GM21576 (cell line): ENCODE measurements at regions not wholly inside any gene's neighbourhood (a gene's known extent, or its start where the extent isn't known, plus 50 kb on each side); places are given as distances from the start of the nearest gene placed in this dataset.

Experiments used
- ATAC-seq: cut with Tn5 transposase; IDR thresholded peaks from one replicate; pipeline ENCODE4 v1.9.1; 2021; ENCODE audit warnings: mild to moderate bottlenecking, moderate library complexity; ENCODE audit not compliant: unreplicated experiment

- no peak for ATAC-seq
Observed at GRCh38 chr3:24595796-24596195, 101.1 kb upstream of the THRB start.

- ATAC-seq, result no peak
Observed at GRCh38 chr3:24596626-24597025, 102.0 kb upstream of the THRB start.

GRCh38 chr3:24598695-24599470 lies 104.2 kb upstream of the THRB start:
- no peak for ATAC-seq

GRCh38 chr3:24601066-24601939 lies 106.7 kb upstream of the THRB start:
- ATAC-seq, result no peak

DNA sequence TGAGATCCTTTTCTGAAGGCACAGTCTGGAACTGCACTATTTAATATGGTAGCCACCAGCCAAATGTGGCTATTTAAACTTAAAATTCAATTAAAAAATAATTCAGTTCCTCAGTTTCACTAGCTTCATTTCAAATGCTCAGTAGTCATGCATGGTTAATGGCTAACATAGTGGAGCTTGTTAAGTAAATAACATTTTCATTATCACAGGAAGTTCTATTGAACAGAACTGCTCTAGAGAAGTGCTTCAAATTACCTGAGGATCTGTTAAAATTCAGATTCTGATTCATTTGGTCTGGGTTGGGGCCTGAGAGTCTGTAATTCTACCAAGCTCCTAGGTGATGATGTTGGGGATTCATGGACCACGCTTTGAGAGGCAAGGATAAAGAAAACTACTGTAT lies 109.6 kb upstream of the THRB start:
- ATAC-seq, result no peak

- ATAC-seq, result no peak
Observed at GRCh38 chr3:24605511-24606028, 110.9 kb upstream of the THRB start.

DNA sequence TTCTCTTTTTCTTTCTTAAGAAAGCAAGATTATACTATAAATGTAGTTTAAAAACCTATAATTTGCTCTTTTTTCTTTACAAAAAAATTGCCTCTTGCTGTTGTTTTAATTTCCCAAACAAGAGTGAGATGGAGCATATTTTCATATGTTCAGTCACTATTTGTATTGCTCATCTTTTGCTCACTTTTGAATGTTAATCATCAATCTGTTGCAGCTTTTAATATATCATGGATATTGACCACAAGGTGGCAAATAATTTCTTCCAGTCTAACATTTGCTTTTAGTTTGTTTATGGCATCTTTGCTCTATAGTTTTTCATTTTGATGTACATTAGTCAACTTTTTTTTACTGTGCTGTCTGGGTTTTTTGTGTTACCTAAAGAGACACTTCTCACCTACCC lies 112.6 kb upstream of the THRB start:
- ATAC-seq, result no peak

DNA sequence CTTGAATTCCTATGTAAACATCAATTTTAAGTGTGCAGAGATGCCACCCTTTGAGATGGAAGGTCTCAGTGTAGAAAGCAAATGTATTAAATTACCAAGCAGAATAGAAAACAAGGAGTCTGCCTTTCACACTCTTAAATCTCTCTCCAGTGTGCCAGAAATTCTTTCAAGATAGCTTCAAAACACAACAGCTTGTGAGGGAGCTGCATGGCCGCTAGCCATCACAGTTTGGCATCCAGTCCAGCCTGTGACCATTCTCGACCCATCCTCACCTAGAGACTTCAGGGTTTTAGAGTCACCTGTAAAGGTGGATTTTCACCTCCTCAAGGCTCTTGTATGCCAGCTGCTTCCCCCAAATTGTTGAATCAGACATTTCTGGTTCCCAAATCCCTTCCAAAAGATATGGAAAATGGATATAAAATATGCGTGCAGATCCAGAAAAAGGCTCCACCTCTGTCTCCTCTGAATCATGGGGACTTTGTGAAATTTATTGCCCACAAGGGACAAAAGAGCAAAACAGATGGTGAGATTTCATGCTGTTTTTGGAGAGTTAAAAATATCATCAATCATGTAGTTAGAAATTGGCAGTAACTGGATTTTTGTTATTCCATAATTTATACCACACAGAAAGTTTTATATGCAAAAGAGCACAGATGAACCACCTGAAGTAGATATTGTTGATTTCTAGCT lies 114.2 kb upstream of the THRB start:
- ATAC-seq, result no peak

GRCh38 chr3:24614359-24614758 lies 119.7 kb upstream of the THRB start:
- ATAC-seq, result no peak

DNA sequence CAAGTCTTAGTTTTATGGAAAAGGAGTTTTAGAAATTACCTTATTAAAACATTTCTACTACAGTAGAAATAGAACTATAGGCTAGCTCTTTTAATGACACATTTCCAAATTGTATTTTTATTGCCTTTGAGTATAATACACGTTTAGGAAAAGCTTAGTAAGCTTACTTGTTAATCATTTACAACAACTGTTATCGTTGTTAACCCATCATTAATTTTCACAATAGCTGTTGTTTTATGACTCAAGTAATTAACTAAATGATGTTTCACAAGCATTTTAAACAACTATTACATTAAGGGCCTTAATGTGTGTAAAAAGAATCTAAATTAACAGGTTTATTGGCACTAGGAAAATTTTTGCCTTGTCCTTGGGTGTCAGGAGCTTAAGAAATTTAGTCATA lies 120.5 kb upstream of the THRB start:
- ATAC-seq, result no peak

DNA sequence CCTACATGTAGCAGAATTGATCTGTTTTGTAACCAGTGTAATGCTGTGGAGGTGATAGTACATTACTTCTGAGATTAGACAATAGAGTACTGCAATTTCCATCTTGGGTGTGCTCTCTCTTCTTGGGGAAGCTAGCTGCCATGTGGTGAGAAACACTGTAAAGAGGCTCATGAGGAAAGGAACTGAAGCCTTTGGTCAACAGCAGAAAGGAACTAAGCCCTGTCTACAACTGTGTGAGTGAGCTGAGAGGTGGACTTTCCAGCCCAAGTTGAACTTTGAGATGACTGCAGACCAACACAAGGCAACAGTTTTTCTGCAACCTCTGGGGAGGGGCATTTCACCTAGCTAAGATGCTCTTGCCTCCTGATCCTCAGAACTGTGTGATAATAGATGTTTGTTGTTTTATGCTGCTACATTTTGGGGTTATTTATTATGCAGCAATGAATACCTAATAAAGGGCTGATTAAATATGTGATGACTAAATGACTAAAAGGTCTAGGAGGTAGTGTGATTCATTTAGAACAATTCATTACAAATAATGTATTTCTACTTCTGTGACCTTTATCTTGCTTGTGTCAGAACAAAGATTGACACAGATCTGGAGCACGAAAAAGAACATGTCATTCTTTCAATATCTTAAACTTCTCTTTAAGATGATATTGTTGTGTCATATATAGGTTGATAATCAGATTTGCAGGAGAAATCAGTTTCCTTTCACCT lies 121.6 kb upstream of the THRB start:
- ATAC-seq, result no peak

DNA sequence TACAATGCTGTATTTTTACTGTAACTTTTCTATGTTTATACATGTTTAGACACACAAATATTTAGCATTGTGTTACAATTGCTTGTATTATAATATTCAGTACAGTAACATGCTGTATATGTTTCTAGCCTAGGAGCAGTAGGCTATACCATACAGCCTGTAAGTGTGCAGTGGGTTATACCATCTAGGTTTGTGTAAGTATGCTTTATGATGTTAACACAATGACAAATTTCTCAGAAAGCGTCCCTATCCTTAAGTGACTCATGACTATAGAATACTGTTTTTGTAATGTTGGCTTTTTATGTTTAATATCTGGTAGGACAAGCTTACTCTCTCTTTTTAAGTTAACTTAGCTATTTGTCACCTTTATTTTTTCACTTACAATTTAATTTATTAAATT lies 127.5 kb upstream of the THRB start:
- no peak for ATAC-seq

DNA sequence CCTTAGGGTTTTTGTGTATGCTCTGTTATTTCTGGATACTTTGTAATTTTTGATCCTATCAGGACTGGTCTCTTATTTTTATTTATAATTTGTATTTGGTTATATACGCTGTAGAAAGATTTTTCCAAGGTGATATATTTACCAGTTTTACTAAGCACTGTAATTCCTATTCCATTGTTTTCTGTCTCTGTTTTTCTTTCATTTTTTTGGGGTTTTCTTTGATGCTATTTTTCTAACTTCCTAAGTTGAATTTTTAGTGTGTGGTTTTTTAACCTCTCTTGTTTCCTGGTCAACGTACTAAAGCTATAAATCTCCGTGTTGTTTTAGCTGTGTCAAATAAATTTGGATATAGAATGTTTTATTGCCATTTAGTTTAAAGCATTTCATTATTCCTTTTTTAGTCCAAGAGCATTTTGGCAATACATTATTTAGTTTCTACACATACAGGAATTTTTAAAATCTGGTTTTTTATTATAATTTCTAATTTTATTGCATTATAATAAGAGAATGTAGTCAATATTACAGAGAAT lies 128.1 kb upstream of the THRB start:
- no peak for ATAC-seq

- no peak for ATAC-seq
Observed at GRCh38 chr3:24623657-24624056, 129.0 kb upstream of the THRB start.

DNA sequence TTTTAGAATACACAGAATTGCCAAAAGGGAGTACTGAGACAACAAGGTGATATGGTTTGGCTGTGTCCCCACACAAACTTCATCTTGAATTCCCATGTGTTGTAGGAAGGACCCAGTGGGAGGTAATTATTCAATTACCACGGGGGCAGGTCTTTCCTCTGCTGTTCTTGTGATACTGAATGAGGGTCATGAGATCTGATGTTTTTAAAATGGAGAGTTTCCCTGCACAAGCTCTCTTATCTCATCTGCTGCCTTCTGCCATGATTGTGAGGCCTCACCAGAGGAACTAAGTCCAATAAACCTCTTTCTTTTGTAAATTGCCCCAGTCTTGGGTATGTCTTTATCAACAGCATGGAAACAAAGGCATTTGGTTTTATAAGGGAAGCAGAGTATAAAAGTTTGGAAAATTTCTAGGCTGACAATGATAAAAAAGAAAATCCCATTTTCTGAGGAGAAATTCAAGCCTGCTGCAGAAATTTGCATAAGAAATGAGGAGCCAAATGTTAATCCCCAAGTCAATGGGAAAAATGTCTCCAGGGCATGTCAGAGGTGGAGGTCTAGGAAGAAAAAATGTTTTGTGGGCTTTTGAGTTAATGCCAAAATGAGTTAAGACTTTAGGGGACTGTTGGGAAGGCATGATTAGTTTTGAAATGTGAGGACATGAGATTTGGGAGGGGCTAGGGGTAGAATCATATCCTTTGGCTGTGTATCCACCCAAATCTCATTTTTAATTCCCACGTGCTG lies 130.5 kb upstream of the THRB start:
- ATAC-seq, result no peak

DNA sequence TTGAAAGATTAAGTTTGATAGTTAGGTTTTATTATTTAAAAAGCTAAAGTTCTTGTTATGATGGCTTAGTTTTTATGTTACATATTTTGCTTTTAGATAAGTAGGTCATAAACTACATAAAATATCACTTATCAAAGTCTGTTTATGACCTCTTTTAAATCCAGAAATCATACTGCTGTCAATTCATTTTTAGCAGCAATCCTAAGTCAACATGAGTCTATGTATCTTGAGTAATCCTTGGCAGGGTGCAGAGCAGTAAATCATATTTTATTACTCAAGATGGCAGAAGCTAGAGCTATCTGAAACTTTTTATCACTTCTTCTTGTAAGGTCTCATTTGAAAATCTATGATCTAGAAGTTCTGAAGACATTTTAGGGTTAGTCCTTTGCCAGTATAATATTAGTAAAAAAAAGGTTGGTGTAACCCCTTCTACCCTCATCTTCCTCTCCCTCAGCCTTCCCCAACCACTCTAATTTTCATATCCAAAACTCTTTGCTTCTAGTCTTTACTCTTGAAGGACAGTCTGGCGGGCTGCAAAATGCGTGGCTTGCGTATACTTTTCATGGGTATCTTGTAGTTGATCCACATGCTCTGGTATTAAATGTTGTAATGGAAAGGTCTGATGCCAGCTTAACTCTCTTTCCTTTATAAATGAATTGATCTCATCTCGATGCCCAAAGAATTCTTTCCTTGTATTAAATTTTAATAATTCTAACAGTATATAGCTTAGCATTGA lies 134.0 kb upstream of the THRB start:
- no peak for ATAC-seq

GRCh38 chr3:24631481-24631880 lies 136.8 kb upstream of the THRB start:
- no peak for ATAC-seq

GRCh38 chr3:24639061-24639460 lies 144.4 kb upstream of the THRB start:
- no peak for ATAC-seq
